GM18870 (cell line): ENCODE measurements at regions not wholly inside any gene's neighbourhood (a gene's known extent, or its start where the extent isn't known, plus 50 kb on each side); places are given as distances from the start of the nearest gene placed in this dataset.

Experiments
- ATAC-seq: cut with Tn5 transposase; IDR thresholded peaks from one replicate; pipeline ENCODE4 v1.9.1; 2021; ENCODE audit warnings: moderate library complexity; ENCODE audit not compliant: unreplicated experiment

GRCh38 chr10:4456279-4456678 lies 369.7 kb upstream of the AKR1E2 start:
- ATAC-seq = no peak

GRCh38 chr10:4453950-4454349 lies 372.1 kb upstream of the AKR1E2 start:
- ATAC-seq = no peak

DNA sequence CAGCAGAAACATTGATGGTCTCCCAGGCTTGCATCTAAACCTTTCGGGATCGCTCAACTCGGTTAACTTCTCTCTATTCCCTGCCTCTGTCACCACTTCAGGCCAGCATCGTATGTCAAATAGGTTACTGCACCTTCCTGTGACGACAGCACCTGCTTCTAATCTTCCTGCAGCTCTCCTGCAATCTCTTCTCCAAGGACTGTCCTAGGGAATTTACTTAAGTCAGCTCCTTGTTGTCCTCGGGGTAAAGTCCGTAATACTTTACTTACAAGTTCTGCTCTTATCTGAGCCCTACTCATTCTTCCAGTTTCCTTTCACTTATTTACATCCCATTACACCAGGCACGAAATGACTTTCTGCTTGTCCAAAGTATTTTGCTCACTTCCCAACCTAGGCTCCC lies 372.7 kb upstream of the AKR1E2 start:
- ATAC-seq = no peak

DNA sequence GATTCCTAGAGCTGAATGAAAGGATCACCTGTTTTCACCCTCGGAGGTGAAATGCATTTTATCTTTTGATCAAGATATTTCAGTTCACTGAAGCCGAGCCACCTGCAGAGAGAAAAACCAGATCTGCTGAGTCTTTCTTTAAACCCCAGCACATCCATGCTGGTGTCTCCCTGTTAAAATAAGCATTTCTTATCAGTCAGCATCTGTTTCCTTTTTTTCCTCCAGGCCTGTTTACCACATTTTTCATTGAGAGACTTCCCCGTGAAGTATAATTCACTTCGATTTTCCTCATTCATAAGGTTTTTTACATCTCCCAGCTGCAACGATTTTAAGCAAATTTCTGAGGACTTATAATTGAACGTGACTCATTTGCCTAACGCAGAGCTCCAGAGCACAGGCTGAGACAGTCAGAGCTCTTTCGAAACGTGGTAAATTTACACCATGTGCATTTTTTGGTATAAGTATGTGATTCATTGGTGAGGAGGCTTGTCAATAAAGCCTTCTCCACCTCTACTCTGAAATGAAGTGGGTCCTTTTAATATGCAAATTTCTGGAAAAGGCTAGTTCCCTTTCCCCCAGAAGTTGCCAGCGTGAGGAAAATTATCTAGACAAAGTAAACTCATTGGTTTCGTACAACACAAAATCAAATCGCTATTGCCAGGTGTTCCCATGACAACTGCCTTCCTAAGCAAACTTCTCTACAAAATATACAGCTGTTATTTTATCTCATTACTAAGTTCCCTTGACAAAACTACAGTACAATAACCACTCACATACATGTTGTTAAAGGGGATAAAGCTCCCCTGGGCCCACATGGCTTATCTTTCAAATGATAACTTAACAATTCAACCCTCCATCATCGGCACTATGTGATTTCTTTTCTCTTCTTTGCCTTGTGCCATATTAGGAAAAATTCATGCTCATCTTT lies 374.8 kb upstream of the AKR1E2 start:
- ATAC-seq = no peak

- no peak for ATAC-seq
These were observed 375.8 kb upstream of the AKR1E2 start for GRCh38 chr10:4450169-4450568.

GRCh38 chr10:4448030-4448429 lies 378.0 kb upstream of the AKR1E2 start:
- ATAC-seq = no peak

- no peak for ATAC-seq
These were observed 382.6 kb upstream of the AKR1E2 start for GRCh38 chr10:4443419-4443818.

GRCh38 chr10:4442296-4442695 lies 383.7 kb upstream of the AKR1E2 start:
- ATAC-seq = no peak

- ATAC-seq = no peak
These were observed 385.7 kb upstream of the AKR1E2 start for GRCh38 chr10:4440260-4440659.

GRCh38 chr10:4437791-4438190 lies 388.2 kb upstream of the AKR1E2 start:
- no peak for ATAC-seq

- ATAC-seq = no peak
These were observed 388.9 kb upstream of the AKR1E2 start for GRCh38 chr10:4437061-4437460.

DNA sequence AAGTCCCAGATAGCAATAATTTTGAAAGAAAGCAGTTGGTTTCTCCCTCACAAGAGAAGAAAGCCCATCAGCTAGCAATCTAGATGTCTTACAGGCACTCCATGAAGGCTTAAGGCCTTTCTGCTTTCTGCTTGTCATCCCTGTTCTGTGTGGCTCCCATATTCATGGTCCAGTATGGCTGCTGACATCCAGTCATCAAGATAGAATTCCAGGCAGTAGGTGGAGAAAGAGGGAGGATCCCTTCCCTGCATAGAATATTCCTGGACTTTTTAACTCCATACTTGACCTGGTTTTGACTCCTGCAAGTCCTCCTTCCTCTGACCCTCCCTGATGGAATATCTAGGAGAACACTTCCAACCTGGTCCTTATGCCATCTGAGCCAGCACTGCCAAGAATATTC lies 389.9 kb upstream of the AKR1E2 start:
- ATAC-seq = no peak

- ATAC-seq = no peak
These were observed 391.4 kb upstream of the AKR1E2 start for GRCh38 chr10:4434516-4435071.

DNA sequence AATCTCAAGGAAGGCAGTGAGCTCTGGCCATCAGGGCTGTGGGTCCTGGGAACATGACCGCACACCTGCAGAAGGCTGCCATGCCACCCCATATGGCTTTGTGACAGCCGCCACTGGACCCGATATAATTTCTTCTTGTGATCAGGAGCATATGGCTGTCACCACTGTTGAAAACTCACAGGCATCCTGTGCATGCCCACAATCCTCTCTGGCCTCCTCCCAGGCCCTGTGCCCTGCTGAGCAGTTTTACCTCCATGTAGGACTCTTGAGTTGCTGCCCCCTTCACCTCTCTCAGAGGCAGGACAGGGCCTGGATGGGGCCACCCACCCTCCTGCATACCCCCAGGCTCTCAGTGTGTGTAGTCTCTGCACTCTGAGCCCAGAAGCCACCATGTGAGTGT lies 391.9 kb upstream of the AKR1E2 start:
- no peak for ATAC-seq

- ATAC-seq = no peak
These were observed 394.7 kb upstream of the AKR1E2 start for GRCh38 chr10:4431114-4431863.

GRCh38 chr10:4429571-4429970 lies 396.4 kb upstream of the AKR1E2 start:
- ATAC-seq = no peak

GRCh38 chr10:4427532-4427931 lies 398.5 kb upstream of the AKR1E2 start:
- ATAC-seq = no peak

- no peak for ATAC-seq
These were observed 399.1 kb upstream of the AKR1E2 start for GRCh38 chr10:4426866-4427265.

DNA sequence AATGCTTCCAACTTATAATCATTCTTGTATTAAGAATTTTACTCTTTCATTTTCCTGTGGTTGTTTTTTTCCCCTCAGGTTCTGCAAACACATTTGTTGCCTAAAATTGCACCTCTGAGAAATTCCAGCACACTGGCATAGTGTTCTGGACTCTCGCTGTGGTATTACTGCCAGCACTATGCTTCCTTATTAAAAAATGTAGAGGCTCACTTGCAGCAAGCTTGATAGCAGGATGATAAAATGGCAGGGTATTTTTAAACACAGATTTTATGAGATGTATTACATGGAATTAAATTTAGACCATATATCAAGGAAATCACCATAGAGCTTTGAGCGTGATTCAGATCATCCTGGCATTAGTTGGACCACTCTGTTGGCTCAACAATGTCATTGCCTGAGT lies 416.7 kb upstream of the AKR1E2 start:
- no peak for ATAC-seq

DNA sequence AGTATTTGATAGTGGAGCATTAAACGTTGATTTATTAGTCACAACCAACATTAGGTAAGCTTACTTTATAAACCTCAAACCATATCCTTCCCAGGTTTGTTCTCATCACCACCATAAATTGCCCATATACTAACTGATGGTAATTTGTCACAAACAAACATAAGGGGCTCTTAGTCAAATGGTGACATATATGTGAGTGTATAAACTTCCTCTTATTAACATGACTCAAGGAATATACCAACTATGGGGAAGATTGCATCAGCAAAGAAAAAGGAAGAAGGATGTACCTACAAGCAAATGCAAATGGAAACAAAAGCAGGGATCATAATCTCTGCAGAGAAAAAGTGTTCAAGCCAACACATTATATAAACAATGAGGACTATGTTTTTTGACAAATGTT lies 418.2 kb upstream of the AKR1E2 start:
- ATAC-seq = no peak

GRCh38 chr10:4405828-4406227 lies 420.2 kb upstream of the AKR1E2 start:
- ATAC-seq = no peak
